HepG2 (cell line): ENCODE measurements at regions not wholly inside any gene's neighbourhood (a gene's known extent, or its start where the extent isn't known, plus 50 kb on each side); places are given as distances from the start of the nearest gene placed in this dataset.

ENCODE experiments used
- ATAC-seq: fragments of 200-7000 bp; cut with Tn5 transposase; 3 replicates; pipeline ENCODE4 v1.9.1; 2020; ENCODE audit warnings: mild to moderate bottlenecking, moderate library complexity
- BruUV-seq: library from RNA; stranded (reverse); fragments of 400-500 nt; replicated peaks from 2 replicates; lab custom pipeline; 2021; lab: Mats Ljungman, UMichigan
- CTCF ChIA-PET: fragments of 300-600 bp; formaldehyde crosslinking; extraction: SDS; loops from one replicate; lab custom pipeline; 2021; ENCODE audit warnings: low total read pairs, inconsistent platforms, low intra/inter-chr PET ratio; lab: Yijun Ruan, JAX
- POLR2A ChIA-PET: fragments of 350-600 bp; sonication (Branson Sonifier 250); formaldehyde crosslinking; loops from one replicate; lab custom pipeline; 2020; ENCODE audit warnings: antibody characterized with exemption, inconsistent platforms; lab: Yijun Ruan, JAX
- DNase-seq: peaks from one replicate; pipeline ENCODE4 v3.0.0-alpha.2; 2015; ENCODE audit warnings: low spot score
- FAIRE-seq: peaks from 3 replicates; lab custom pipeline; 2011; peaks lifted over from hg19 to GRCh38; lab: Jason Lieb, UNC
- H2AFZ ChIP-seq: one replicate; pipeline ENCODE4 v1.6.1; 2011; ENCODE audit warnings: low read length, inconsistent platforms
- H3K27ac ChIP-seq: fragments of 300-600 bp; 3 replicates; pipeline ENCODE4 v1.8.0; 2011; ENCODE audit warnings: mixed run types, mild to moderate bottlenecking, mixed read lengths, low read length, inconsistent platforms; ENCODE audit not compliant: insufficient read depth; ENCODE audit errors: extremely low read length
- H3K27me3 ChIP-seq, 2 experiments: fragments of 200-600 bp in 1 of 2; 2 replicates in 1 of 2; 3 replicates in 1 of 2; pipeline versions ENCODE4 v1.6.0 to v1.8.0; 2011; ENCODE audit warnings: low read length in 2 of 2, mild to moderate bottlenecking in 2 of 2, moderate library complexity in 2 of 2, inconsistent platforms in 1 of 2; ENCODE audit not compliant: insufficient read depth in 2 of 2, control insufficient read depth in 1 of 2
- H3K36me3 ChIP-seq, 2 experiments: fragments of 200-600 bp in 1 of 2; replicated peaks in 1 of 2; 2 replicates in 1 of 2; 3 replicates in 1 of 2; pipeline versions ENCODE4 v1.5.1 to v1.8.0; 2011; ENCODE audit warnings: low read length in 2 of 2, inconsistent platforms in 1 of 2; ENCODE audit not compliant: insufficient read depth in 2 of 2, control insufficient read depth in 1 of 2
- H3K4me1 ChIP-seq: 2 replicates; pipeline ENCODE4 v1.5.1; 2012; ENCODE audit warnings: low read length, inconsistent platforms; ENCODE audit not compliant: insufficient read depth
- H3K4me2 ChIP-seq: 2 replicates; pipeline ENCODE4 v1.6.0; 2011; ENCODE audit warnings: low read depth, low read length, inconsistent platforms
- H3K4me3 ChIP-seq, 3 experiments: fragments of 200-600 bp in 1 of 3; sonication (generic), shearing (Covaris generic) in 1 of 3; replicated peaks in 1 of 3; 2 replicates each; pipeline ENCODE4 v1.5.1; 2011 to 2016; ENCODE audit warnings: low read length in 3 of 3, inconsistent platforms in 2 of 3, low read depth in 2 of 3, mild to moderate bottlenecking in 2 of 3, control low read depth in 1 of 3, mixed read lengths in 1 of 3; ENCODE audit not compliant: insufficient read depth in 1 of 3
- H3K79me2 ChIP-seq: one replicate; pipeline ENCODE4 v1.6.1; 2011; ENCODE audit warnings: low read length, inconsistent platforms; ENCODE audit not compliant: insufficient read depth
- H3K9ac ChIP-seq: 2 replicates; pipeline ENCODE4 v1.6.0; 2011; ENCODE audit warnings: mild to moderate bottlenecking, low read depth, low read length, inconsistent platforms; ENCODE audit not compliant: insufficient read depth
- H3K9me3 ChIP-seq: 2 replicates; pipeline ENCODE4 v1.5.1; 2012; ENCODE audit warnings: mild to moderate bottlenecking, low read length
- H4K20me1 ChIP-seq: 2 replicates; pipeline ENCODE4 v1.6.0; 2011; ENCODE audit warnings: inconsistent platforms, mild to moderate bottlenecking, low read length, moderate library complexity; ENCODE audit not compliant: insufficient read depth
- ELF3 ChIP-seq: IDR thresholded peaks from 2 replicates; pipeline ENCODE4 v1.6.1; 2016; ENCODE audit warnings: missing genetic modification reagents, missing compliant biosample characterization
- GPN1 ChIP-seq: sonication (generic); formaldehyde crosslinking; IDR thresholded peaks from 2 replicates; pipeline ENCODE4 v1.5.1; 2020; ENCODE audit warnings: missing genetic modification reagents, borderline replicate concordance
- HMG20A ChIP-seq: IDR thresholded peaks from 2 replicates; pipeline ENCODE4 v1.6.1; 2016; ENCODE audit warnings: borderline replicate concordance
- HNRNPH1 ChIP-seq: fragments of 200-400 bp; formaldehyde crosslinking; optimal IDR thresholded peaks from 2 replicates; pipeline ENCODE3; 2017; ENCODE audit warnings: mild to moderate bottlenecking, low read depth, low read length
- MZF1 ChIP-seq: sonication (generic); formaldehyde crosslinking; IDR thresholded peaks from 2 replicates; pipeline ENCODE4 v1.8.1; 2023; ENCODE audit warnings: mild to moderate bottlenecking, missing genetic modification reagents, borderline replicate concordance
- RARG ChIP-seq: sonication (generic); formaldehyde crosslinking; IDR thresholded peaks from 2 replicates; pipeline ENCODE4 v1.4.0; 2020; ENCODE audit warnings: low read depth, mild to moderate bottlenecking, missing genetic modification reagents
- RBFOX2 ChIP-seq: fragments of 200-400 bp; formaldehyde crosslinking; IDR thresholded peaks from 2 replicates; pipeline ENCODE4 v1.6.1; 2017; ENCODE audit warnings: low read depth, mild to moderate bottlenecking, low read length
- ZNF337 ChIP-seq: sonication (generic); formaldehyde crosslinking; IDR thresholded peaks from 2 replicates; pipeline ENCODE4 v1.5.1; 2020; ENCODE audit warnings: missing genetic modification reagents, low read depth, mild to moderate bottlenecking, borderline replicate concordance
- ZNF33B ChIP-seq: sonication (generic); formaldehyde crosslinking; IDR thresholded peaks from 2 replicates; pipeline ENCODE4 v1.5.1; 2020; ENCODE audit warnings: mild to moderate bottlenecking, missing genetic modification reagents
- ZNF703 ChIP-seq: sonication (generic); formaldehyde crosslinking; IDR thresholded peaks from 2 replicates; pipeline ENCODE4 v1.5.1; 2020; ENCODE audit warnings: missing genetic modification reagents, mild to moderate bottlenecking, moderate library complexity, borderline replicate concordance
- ZNF782 ChIP-seq: sonication (generic); formaldehyde crosslinking; IDR thresholded peaks from 2 replicates; pipeline ENCODE4 v1.4.0; 2020; ENCODE audit warnings: missing genetic modification reagents, mild to moderate bottlenecking, borderline replicate concordance
- WGBS: methylation state at CpG from one replicate; pipeline ENCODE4 v1.1.6; 2017; ENCODE audit warnings: low lambda C conversion rate; 5-methylcytosine and 5-hydroxymethylcytosine counted together
- in situ Hi-C: cut with HindIII; loops from 2 replicates; pipeline ENCODE4 v1.10.0; 2017; ENCODE audit warnings: low pct_unique_long_range_greater_than_20kb; ENCODE audit not compliant: extremely low pct_ligation_motif_present
- intact Hi-C: fragments of 100-400 bp; cut with micrococcal nuclease; formaldehyde crosslinking; loops from one replicate; pipeline ENCODE4 v1.10.0; 2022; ENCODE audit not compliant: unreplicated experiment
- TF ChIP-seq, protein P1 (sequence below): sonication (generic); formaldehyde crosslinking; IDR thresholded peaks from 2 replicates; pipeline ENCODE4 v1.4.0; 2020; ENCODE audit warnings: missing genetic modification reagents, mild to moderate bottlenecking, borderline replicate concordance

DNA sequence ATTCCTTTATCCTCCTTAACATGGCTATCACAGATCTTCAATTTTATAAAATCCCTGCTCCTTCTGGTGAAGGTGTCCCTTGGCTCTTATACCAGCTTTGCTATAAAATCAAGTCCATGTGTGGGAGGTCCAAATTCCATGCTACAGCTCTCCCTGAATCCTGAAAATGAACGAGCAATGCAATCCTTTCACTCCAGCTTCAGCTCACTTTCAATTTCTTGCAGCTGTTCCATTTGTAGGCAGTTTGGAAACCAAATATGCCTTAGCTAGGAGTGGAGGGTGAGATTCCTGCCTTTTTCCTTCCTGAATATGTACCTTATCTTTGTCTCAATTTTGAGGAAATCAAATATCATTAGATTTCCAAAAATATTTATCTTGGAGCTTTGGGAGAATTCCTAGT, 402.6 kb downstream of the TTLL7 start:
- ChIA-PET POLR2A (no interaction called here), CTCF (no interaction called here)
- Histone ChIP-seq H3K9ac (no peak overlapping the region), H3K4me3 (no peak overlapping the region), H3K4me2 (no peak overlapping the region), H4K20me1 (no peaks in the 10 kb centered on the region), H2AFZ (no peak overlapping the region), H3K79me2 (no peaks in the 10 kb centered on the region), H3K36me3 (no peaks in the 10 kb centered on the region), H3K9me3 (peaks cover 99% of the 10 kb centered on the region), H3K4me1 (no peaks in the 10 kb centered on the region), H3K27ac (no peak overlapping the region), H3K27me3 (no peaks in the 10 kb centered on the region)
- ATAC-seq: no peak
- FAIRE-seq: no peak
- BruUV-seq: no TSS peak
- DNase-seq: no peak
- WGBS: 0% methylated on average over 1 of the region's 1 CpG
- intact Hi-C loops (no loop called here), in situ Hi-C loops (no loop called here)
- no peak for TF ChIP-seq HMG20A (CRISPR knock-in tag)

DNA sequence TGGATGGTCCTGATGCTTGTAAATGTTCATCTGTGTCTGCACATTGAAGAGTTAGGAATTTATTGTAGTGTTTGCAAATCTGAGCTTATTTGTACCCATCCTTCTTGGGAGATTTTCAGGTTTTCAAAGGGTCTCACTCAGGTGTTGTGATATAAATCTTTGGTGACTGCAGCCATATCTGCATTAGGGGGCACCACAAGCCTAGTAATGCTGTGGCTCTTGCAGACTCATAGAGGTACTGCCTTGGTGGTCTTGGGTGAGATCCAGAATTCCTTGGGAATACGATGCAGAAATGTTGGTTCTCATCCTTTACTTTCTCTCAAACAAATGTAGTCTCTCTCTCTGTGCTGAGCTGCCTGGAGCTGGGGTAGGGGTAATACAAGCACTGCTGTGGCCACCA, 405.9 kb downstream of the TTLL7 start:
- no TSS peak for BruUV-seq
- Histone ChIP-seq H3K9me3 (peaks cover 93% of the 10 kb centered on the region), H3K4me1 (no peaks in the 10 kb centered on the region), H3K4me3 (no peak overlapping the region), H3K27me3 (no peaks in the 10 kb centered on the region)
- TF ChIP-seq, protein P1, sequence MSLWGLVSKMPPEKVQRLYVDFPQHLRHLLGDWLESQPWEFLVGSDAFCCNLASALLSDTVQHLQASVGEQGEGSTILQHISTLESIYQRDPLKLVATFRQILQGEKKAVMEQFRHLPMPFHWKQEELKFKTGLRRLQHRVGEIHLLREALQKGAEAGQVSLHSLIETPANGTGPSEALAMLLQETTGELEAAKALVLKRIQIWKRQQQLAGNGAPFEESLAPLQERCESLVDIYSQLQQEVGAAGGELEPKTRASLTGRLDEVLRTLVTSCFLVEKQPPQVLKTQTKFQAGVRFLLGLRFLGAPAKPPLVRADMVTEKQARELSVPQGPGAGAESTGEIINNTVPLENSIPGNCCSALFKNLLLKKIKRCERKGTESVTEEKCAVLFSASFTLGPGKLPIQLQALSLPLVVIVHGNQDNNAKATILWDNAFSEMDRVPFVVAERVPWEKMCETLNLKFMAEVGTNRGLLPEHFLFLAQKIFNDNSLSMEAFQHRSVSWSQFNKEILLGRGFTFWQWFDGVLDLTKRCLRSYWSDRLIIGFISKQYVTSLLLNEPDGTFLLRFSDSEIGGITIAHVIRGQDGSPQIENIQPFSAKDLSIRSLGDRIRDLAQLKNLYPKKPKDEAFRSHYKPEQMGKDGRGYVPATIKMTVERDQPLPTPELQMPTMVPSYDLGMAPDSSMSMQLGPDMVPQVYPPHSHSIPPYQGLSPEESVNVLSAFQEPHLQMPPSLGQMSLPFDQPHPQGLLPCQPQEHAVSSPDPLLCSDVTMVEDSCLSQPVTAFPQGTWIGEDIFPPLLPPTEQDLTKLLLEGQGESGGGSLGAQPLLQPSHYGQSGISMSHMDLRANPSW (CRISPR knock-in tag): no peak
- TF ChIP-seq HNRNPH1 (no peak), ZNF33B (CRISPR knock-in tag) (no peak), ELF3 (CRISPR knock-in tag) (no peak), ZNF782 (no peak), RBFOX2 (no peak), ZNF337 (CRISPR knock-in tag) (no peak), RARG (CRISPR knock-in tag) (no peak), ZNF703 (CRISPR knock-in tag) (no peak), MZF1 (no peak), GPN1 (CRISPR knock-in tag) (no peak)
- TF ChIP-seq, all 625 proteins: peak for 0
- H3K4me2 ChIP-seq: no peak overlapping the region
- in situ Hi-C loops (no loop called here), intact Hi-C loops (no loop called here)
- WGBS: 0% methylated on average over 1 of the region's 1 CpG
- FAIRE-seq (no peak), ATAC-seq (no peak), DNase-seq (no peak)
- CTCF ChIA-PET: no interaction called here
- no peaks in the 10 kb centered on the region for H3K79me2 ChIP-seq
- H2AFZ ChIP-seq: no peak overlapping the region
- no peak overlapping the region for H3K9ac ChIP-seq
- no peaks in the 10 kb centered on the region for H3K36me3 ChIP-seq
- POLR2A ChIA-PET: no interaction called here
- no peaks in the 10 kb centered on the region for H4K20me1 ChIP-seq
- no peak overlapping the region for H3K27ac ChIP-seq
